Spleen (tissue), 11 donors: ENCODE measurements at regions not wholly inside any gene's neighbourhood (a gene's known extent, or its start where the extent isn't known, plus 50 kb on each side); places are given as distances from the start of the nearest gene placed in this dataset.

Source experiments
- DNase-seq: peaks from one replicate; pipeline ENCODE4 v3.0.0-alpha.2; 2020
- H3K27ac ChIP-seq, 8 donors: fragments of 200-600 bp; sonication (generic) in 7 of 8; 1 replicate in 4 of 8; 2 replicates in 4 of 8; pipeline versions ENCODE4 v1.5.0 to v1.8.0; 2016 to 2021; ENCODE audit warnings: inconsistent platforms in 4 of 8, mild to moderate bottlenecking in 4 of 8, moderate library complexity in 1 of 8
- H3K27me3 ChIP-seq, 7 donors: fragments of 200-600 bp; sonication (generic) in 6 of 7; replicated peaks in 1 of 7; 1 replicate in 4 of 7; 2 replicates in 3 of 7; pipeline versions ENCODE4 v1.5.0 to v1.8.0; 2016 to 2021; ENCODE audit warnings: inconsistent platforms in 3 of 7, mild to moderate bottlenecking in 1 of 7
- H3K36me3 ChIP-seq, 6 donors: fragments of 200-600 bp; sonication (generic) in 5 of 6; 1 replicate in 4 of 6; 2 replicates in 2 of 6; pipeline versions ENCODE4 v1.5.0 to v1.8.0; 2016 to 2021; ENCODE audit warnings: inconsistent platforms in 2 of 6
- H3K4me1 ChIP-seq, 6 donors: fragments of 200-600 bp; sonication (generic) in 5 of 6; 1 replicate in 3 of 6; 2 replicates in 3 of 6; pipeline versions ENCODE4 v1.5.0 to v1.8.0; 2016 to 2021; ENCODE audit warnings: inconsistent platforms in 3 of 6
- H3K4me3 ChIP-seq, 8 donors: fragments of 200-600 bp; sonication (generic) in 7 of 8; 1 replicate in 4 of 8; 2 replicates in 4 of 8; pipeline versions ENCODE4 v1.5.0 to v1.8.0; 2016 to 2021; ENCODE audit warnings: inconsistent platforms in 4 of 8, mild to moderate bottlenecking in 4 of 8, moderate library complexity in 2 of 8
- H3K9me3 ChIP-seq, 8 donors: fragments of 200-600 bp; sonication (generic) in 7 of 8; 1 replicate in 4 of 8; 2 replicates in 4 of 8; pipeline versions ENCODE4 v1.5.0 to v1.8.0; 2016 to 2021; ENCODE audit warnings: inconsistent platforms in 4 of 8
- CTCF ChIP-seq, 11 experiments: fragments of 200-600 bp in 7 of 11; fragments of 450-650 bp in 4 of 11; sonication (generic) in 4 of 11; IDR thresholded peaks in 8 of 11; conservative IDR thresholded peaks in 3 of 11; 1 replicate in 7 of 11; 2 replicates in 4 of 11; pipeline versions ENCODE4 v1.4.0 to v1.8.0; 2016 to 2021; ENCODE audit warnings: antibody characterized with exemption in 11 of 11, inconsistent platforms in 4 of 11, mild to moderate bottlenecking in 1 of 11
- POLR2A ChIP-seq, 3 donors: fragments of 450-650 bp; IDR thresholded peaks; one replicate each; pipeline ENCODE4 v1.5.1; 2017; ENCODE audit warnings: antibody characterized with exemption in 3 of 3, mild to moderate bottlenecking in 1 of 3
- POLR2AphosphoS5 ChIP-seq, 3 donors: sonication (generic); formaldehyde crosslinking; IDR thresholded peaks; one replicate each; pipeline ENCODE4 v1.5.1; 2017; ENCODE audit warnings: antibody characterized with exemption in 3 of 3
- WGBS, 5 donors: extraction: QIAGEN DNeasy Blood & Tissue Kit in 3 of 5; methylation state at CpG; one replicate each; pipeline versions ENCODE4 v1.1.5 to v1.1.7; 2013 to 2018; 5-methylcytosine and 5-hydroxymethylcytosine counted together
- intact Hi-C: fragments of 100-400 bp; cut with DNase I; formaldehyde crosslinking; loops from one replicate; pipeline ENCODE4 v1.15.0; 2023; ENCODE audit warnings: low total_unique reads
- donor health status: healthy with polysubstance abuse.
- donor health status: DM: no; HTN: no; CAD: no; lungs with moderate emphysema.
- donor health status: DM: no; HTN: no; CAD: no.
- donor health status: Bipolar disorder and iron deficiency.
- donor health status: healthy.
- donor health status: DM: no; HTN: no; CAD: no.
- donor health status: DM: yes; HTN: yes; CAD: no.

GRCh38 chrX:45699158-45699557 is 498.5 kb upstream of the DIPK2B start:
- Histone ChIP-seq H3K4me3 (no peak overlapping the region), H3K4me1 (no peaks in the 10 kb centered on the region), H3K27ac (no peak overlapping the region), H3K36me3 (no peaks in the 10 kb centered on the region), H3K27me3 (peaks cover 0 to 8% (median 0%) of the 10 kb centered on the region in 7 donors), H3K9me3 (peaks cover 0 to 6% (median 0%) of the 10 kb centered on the region in 8 donors)
- TF ChIP-seq CTCF (IDR thresholded peaks at IDR 0.05 in 8 of 11, conservative IDR thresholded peaks at IDR 0.05 in 3 of 11) (no peak), POLR2A (IDR thresholded peaks at IDR 0.05) (no peak), POLR2AphosphoS5 (IDR thresholded peaks at IDR 0.05) (no peak)
- DNase-seq: no peak
- WGBS, 5 donors: 51 to 84% (median 67%) methylated on average over 3 of the region's 3 CpGs
- intact Hi-C loops: no loop called here

GRCh38 chrX:45697591-45697990 is 496.9 kb upstream of the DIPK2B start:
- H3K4me3 ChIP-seq: no peak overlapping the region
- H3K9me3 ChIP-seq: peaks cover 0 to 6% (median 0%) of the 10 kb centered on the region in 8 donors
- intact Hi-C loops: no loop called here
- TF ChIP-seq CTCF (IDR thresholded peaks at IDR 0.05 in 8 of 11, conservative IDR thresholded peaks at IDR 0.05 in 3 of 11): no peak
- TF ChIP-seq POLR2AphosphoS5 (IDR thresholded peaks at IDR 0.05): peak in 1 of 3 donors; percentile 45
- no peak for TF ChIP-seq POLR2A (IDR thresholded peaks at IDR 0.05)
- H3K27me3 ChIP-seq: peaks cover 0 to 8% (median 0%) of the 10 kb centered on the region in 7 donors
- H3K36me3 ChIP-seq: no peaks in the 10 kb centered on the region
- no peak overlapping the region for H3K27ac ChIP-seq
- H3K4me1 ChIP-seq: no peaks in the 10 kb centered on the region
- WGBS, 5 donors: 38 to 68% (median 43%) methylated on average over 7 of the region's 7 CpGs
- no peak for DNase-seq

- no peak overlapping the region for H3K4me3 ChIP-seq
- WGBS, 5 donors: 75 to 80% (median 76%) methylated on average over 1 to 2 of the region's 2 CpGs
- TF ChIP-seq POLR2A (IDR thresholded peaks at IDR 0.05) (no peak), POLR2AphosphoS5 (IDR thresholded peaks at IDR 0.05) (no peak)
Measured at GRCh38 chrX:45696736-45697135, 496.1 kb upstream of the DIPK2B start.

GRCh38 chrX:45689971-45690370 is 489.3 kb upstream of the DIPK2B start:
- TF ChIP-seq POLR2AphosphoS5 (IDR thresholded peaks at IDR 0.05) (no peak), POLR2A (IDR thresholded peaks at IDR 0.05) (no peak), CTCF (IDR thresholded peaks at IDR 0.05 in 8 of 11, conservative IDR thresholded peaks at IDR 0.05 in 3 of 11) (no peak)
- Histone ChIP-seq H3K4me1 (no peaks in the 10 kb centered on the region), H3K27ac (no peak overlapping the region), H3K27me3 (peaks cover 0 to 13% (median 0%) of the 10 kb centered on the region in 7 donors), H3K4me3 (no peak overlapping the region), H3K36me3 (no peaks in the 10 kb centered on the region), H3K9me3 (no peaks in the 10 kb centered on the region)
- WGBS, 5 donors: 62 to 93% (median 74%) methylated on average over 1 of the region's 1 CpG
- no peak for DNase-seq
- intact Hi-C loops: no loop called here

More at GRCh38 chrX:45696736-45697135, 496.1 kb upstream of the DIPK2B start:
- DNase-seq: no peak
- Histone ChIP-seq H3K27ac (no peak overlapping the region), H3K36me3 (no peaks in the 10 kb centered on the region), H3K9me3 (no peaks in the 10 kb centered on the region), H3K4me1 (no peaks in the 10 kb centered on the region), H3K27me3 (peaks cover 0 to 8% (median 0%) of the 10 kb centered on the region in 7 donors)
- intact Hi-C loops: no loop called here

- no peak overlapping the region for H3K27ac ChIP-seq
- no peaks in the 10 kb centered on the region for H3K36me3 ChIP-seq
- WGBS, 5 donors: 42 to 89% (median 83%) methylated on average over 1 of the region's 1 CpG
- intact Hi-C loops: no loop called here
- no peaks in the 10 kb centered on the region for H3K27me3 ChIP-seq
- no peaks in the 10 kb centered on the region for H3K4me1 ChIP-seq
- H3K9me3 ChIP-seq: no peaks in the 10 kb centered on the region
- no peak for DNase-seq
- TF ChIP-seq CTCF (IDR thresholded peaks at IDR 0.05 in 8 of 11, conservative IDR thresholded peaks at IDR 0.05 in 3 of 11): no peak
- no peak for TF ChIP-seq POLR2A (IDR thresholded peaks at IDR 0.05)
- TF ChIP-seq POLR2AphosphoS5 (IDR thresholded peaks at IDR 0.05): no peak
- H3K4me3 ChIP-seq: no peak overlapping the region
Measured at GRCh38 chrX:45683914-45684313, 483.2 kb upstream of the DIPK2B start.
